ENCODE measurements at regions not wholly inside any gene's neighbourhood (a gene's known extent, or its start where the extent isn't known, plus 50 kb on each side); places are given as distances from the start of the nearest gene placed in this dataset.
"Not testable (repeated sequence)": the region's sequence is repeated elsewhere in the genome, so short reads cannot be mapped to it uniquely, and the experiment has no call there.

DNA sequence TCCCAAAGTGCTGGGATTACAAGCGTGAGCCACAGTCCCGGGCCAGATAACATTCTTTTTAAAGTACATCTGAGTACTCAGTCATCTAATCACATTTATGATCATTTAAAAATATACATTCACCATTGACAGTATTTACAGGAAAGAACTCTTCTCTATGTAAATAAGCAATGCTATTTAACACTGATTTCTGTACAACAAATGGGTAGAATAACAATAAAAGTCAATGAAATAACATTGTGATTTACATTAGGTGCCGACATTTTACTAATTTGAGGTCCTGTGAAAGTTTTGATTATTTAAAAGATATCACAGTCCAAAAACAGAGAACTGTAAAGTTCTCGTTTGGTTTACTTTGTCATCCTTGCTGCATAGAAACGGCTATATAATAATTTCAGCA, 1763.7 kb downstream of the SLITRK1 start:
- FAIRE-seq = no peak

DNA sequence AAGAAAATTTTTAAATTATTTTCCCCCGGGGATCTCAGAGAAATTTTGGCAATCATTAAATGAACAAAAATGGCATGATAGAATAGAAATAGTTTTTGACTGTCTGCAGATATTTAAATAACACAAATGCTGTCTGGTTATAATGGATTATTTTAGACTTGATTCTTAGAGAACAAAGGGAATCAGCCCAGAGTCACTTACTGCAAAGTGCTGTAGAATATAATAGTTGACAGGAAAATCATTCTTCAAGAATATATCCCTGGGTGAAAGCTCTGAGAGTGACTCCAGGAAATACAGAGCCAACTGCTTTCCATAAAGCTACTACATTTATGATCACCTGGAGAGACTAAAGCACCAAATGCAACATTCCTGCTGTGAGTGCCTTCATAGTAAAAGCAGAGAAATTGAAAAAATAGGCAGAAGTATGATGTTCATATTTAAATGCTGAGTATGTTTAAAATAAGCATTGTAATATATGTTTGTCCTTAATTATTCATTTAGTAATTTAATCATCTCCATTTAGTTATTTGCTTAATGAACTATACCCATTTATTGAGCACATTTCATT, 1765.8 kb downstream of the SLITRK1 start:
- FAIRE-seq = no peak

DNA sequence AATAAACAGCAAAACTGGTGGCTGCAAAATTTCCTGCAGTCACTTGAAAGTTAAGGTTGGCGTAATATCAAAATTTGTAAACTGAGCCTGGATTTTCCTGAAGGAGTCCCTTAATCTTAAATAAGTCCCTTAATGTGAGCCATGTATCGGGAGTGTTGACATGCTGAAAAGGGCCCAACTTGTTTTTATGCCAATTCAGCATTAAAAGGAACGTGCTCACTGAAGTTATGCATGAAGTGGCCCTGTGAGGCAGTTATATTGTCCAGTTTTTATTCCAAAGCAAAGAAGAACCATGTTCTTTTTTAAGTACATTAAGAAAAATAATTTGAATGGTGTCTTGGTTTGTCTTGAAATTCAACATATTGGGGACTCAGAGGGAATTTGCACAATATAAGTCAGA, 1766.9 kb downstream of the SLITRK1 start:
- FAIRE-seq = no peak

DNA sequence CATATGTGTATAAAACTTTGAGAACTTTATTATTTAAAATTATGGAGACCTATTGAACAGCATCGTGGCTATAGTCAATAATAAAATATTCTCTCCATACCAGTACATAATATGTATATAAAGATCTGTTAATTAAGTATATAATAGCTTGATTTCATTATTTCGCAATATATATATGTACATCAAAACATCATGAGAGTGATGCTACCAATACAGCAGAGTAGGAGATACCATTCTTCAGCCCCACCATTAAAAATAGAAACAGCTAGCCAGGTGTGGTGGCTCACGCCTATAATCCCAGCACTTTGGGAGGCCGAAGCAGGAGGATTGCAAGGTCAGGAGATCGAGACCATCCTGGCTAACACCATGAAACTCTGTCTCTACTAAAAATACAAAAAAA, 1755.3 kb upstream of the SPRY2 start:
- FAIRE-seq = no peak

DNA sequence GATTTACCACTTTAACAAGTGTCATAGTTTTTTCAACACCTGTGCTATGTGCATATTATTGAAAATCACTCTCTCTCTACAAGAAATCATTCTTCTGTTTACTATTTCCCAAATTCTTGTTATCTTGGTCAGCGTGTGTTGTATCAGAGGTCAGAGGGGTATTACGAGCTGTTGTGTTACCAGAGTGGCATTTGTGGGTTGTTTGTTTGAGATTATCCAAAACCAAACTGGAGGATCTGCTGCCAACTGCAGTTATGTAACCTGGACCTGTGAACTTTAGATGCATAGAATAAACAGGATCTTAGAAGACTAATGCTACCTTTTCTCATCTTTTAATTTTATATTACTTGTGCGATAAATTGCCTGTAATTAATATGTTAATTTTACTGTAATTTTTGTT, 1751.4 kb upstream of the SPRY2 start:
- no peak for FAIRE-seq

DNA sequence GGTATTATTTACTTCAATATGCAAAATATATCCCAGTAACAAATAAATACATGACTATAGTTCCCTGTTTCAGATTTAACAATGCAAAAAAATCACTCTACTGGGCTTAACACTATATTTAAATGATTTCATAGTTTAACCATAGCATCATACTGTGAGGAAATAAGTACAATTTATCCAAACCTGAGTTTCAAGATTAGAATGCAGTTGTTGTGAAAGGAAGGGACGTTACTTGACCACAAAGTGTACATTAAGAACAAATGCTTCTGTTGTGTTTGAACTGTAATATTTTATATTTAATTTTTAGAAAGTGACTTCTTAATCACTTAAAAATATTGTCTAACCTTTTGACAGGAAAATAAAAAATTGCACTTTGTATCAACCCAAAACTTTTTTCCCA, 1747.9 kb upstream of the SPRY2 start:
- no peak for FAIRE-seq

DNA sequence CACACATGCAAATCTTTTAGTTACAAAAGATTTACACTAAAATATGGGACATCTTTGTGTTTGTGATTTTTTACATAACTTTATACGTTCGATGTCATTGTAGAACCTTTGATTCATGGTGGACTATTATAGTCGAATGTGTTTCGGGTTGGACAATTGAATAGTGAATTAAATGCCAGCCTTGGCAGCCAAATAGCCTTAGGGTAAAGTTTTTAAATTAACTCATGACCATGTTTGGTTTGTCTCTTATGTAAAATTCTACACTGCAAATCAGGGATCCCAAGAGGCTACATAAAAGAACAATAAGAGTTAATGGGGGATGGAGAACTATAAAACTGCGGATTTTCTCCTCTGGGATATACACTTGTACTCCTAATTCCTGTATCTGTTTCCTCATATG, 1735.6 kb upstream of the SPRY2 start:
- FAIRE-seq = no peak

DNA sequence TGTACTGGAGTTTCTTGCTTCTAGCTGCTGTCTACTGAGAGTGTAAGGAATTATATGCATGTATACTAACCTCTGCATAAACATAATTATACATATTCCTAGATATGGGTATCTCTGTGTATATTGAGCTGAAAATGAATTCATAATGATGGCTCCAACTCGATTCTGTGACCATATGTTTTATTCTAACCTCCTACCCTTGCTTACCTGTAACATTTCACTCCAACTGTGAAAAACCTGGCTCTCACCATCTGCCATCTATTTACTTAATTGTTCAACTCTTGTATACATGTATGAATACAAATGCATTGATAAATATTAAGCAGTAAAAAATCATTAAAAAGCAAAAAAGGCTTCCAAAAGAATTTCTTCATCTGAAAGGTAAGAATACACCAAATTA, 1729.5 kb upstream of the SPRY2 start:
- no peak for FAIRE-seq

DNA sequence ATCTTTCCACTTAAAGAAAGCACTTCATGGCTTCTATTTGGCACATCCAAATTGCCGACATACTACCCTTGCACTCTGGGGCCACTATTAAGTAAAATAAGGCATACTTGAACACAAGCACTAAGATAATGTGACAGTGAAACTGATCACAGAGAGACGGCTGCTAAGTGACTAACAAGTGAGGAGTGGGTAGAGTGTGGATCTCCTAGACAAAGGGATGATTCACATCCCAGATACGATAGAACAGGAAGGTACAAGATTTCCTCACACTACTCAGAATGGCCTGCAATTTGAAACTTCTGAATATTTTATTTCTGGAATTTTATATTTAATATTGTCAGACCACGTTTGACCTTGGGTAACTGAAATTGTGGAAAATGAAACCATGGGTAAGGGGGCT, 1721.8 kb upstream of the SPRY2 start:
- no peak for FAIRE-seq

DNA sequence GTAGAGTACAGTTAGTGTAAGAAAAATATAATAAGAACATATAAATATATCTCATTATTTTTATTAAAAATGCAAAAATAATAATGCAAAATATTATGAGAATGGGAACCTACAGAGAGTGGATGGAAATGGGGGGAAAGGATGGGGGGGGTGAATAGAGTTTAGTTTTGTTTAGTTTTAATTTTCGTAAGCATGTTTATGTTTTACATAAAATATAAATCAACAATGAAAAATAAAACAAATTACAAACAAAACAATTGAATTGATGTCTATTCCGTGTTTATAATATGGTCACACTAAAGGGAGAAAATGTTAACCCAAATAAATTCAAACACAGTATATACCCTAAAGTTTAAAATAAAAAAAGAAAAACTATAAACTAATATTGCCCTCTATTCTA, 1717.4 kb upstream of the SPRY2 start:
- FAIRE-seq = no peak

DNA sequence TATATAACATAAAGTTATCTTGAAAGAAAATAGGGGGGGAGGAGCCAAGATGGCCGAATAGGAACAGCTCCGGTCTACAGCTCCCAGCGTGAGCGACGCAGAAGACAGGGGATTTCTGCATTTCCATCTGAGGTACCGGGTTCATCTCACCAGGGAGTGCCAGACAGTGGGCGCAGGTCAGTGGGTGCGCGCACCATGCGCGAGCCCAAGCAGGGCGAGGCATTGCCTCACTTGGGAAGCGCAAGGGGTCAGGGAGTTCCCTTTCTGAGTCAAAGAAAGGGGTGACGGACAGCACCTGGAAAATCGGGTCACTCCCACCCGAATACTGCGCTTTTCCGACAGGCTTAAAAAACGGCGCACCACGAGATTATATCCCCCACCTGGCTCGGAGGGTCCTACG, 1704.4 kb upstream of the SPRY2 start:
- not testable (repeated sequence) for FAIRE-seq

DNA sequence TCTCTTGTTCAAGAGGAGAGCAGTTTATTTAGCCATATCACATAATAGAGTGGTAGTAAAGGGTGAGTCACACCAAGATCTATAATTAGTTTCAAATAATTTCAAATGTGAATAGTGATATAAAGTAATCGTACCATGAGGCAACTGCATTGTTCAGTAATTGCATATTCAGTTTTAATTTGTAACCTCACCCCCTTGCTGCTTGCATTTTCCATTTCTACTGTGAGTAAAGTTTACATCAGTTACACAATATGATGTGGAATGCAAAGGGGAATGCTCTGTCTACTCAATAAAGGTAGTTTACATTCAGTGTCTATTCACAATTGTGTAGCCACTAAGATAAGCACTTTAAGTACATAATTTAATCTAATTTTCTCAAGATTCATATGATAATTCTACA, 1695.7 kb upstream of the SPRY2 start:
- FAIRE-seq = no peak

DNA sequence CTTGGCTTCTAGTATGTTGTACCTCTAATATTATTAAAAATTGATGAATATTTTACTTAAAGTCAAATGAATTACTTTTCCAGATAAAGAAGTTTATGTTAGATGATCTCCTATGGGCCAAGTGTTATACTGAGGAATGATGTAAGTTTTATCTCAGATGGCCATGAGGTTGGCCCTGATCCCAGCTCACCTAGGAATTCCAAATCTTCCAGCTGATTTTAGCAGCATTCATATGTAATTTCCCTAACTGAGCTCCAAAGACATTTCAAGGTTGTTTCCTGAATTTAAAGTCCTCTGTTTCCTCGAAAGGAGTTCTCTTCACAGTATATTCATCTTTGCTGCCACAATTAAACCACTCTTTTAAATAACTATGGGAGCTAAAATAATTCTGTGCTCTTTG, 1670.4 kb upstream of the SPRY2 start:
- FAIRE-seq = no peak

DNA sequence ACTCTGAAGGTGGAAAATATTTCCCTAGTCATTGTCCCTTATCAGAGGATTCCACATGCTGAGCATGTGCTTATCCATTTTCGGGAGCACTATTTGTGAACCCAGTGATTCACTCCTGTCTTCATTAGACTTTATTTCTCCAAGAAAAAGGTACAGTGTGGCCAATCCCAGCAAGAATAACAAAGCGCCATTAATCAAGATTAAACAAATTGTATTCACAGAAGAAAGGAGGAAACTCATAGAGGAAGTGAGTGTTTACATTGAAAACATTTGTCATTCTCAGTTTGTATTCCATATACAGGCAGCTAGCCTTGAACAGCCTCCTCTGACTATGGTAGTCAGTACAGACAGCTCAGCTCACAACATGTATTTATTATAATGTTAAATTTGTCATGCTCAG, 1669.9 kb upstream of the SPRY2 start:
- FAIRE-seq = no peak

DNA sequence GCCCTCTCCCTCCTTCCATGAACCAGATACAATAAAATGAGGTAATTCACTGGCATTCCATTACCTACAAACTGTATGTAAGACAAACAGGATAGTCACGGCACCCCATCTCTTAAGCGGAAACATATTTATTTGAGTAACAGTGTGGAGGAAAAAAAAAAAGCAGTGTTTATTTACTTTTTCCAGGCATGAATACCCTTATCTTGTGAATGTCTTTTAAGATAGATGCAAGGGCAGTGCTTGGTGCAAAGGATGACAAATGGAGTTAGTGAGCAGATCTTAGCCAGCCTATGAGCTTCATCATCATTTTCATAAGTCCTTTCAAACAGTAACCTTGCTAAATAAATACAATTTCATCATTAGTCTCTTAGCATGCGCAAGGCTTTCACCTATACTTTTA, 1661.8 kb upstream of the SPRY2 start:
- FAIRE-seq = no peak

DNA sequence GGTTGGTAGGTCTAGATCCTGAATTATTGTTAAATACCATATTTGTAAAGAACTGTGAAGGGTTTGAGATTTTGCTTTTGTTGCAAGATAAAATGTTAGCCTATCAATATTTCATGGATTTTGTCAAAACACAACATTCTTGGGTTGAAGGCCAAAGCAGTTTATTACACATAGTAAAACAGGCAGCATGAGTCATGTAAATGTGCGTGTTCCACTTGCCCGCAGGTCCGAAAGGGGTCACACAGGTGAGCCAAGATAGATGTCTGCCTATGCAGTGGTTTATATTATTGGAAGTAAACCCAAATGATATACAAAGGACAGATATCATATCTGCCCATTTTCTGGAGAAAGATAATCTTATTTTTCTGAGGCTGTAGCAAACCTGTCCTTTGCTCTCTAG, 1654.4 kb upstream of the SPRY2 start:
- no peak for FAIRE-seq

DNA sequence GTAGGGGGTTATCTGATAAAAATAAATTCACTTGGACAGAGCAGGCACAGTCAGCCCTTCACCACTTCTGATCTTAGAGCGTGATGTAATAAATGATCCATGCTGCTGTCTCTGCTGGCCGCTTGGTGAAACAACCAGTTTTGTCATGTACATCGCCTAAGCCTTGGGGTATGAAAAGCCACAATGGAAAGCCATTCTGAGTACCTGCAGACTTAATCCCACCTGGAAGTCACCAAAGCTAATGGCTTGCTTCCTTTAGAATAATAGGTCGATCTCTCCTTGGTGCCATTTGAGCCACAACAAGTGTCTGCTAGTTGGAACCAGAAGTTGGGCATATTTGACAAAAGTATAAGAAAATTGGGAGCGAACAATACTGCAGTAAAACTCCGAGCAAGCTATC, 1649.7 kb upstream of the SPRY2 start:
- no peak for FAIRE-seq

DNA sequence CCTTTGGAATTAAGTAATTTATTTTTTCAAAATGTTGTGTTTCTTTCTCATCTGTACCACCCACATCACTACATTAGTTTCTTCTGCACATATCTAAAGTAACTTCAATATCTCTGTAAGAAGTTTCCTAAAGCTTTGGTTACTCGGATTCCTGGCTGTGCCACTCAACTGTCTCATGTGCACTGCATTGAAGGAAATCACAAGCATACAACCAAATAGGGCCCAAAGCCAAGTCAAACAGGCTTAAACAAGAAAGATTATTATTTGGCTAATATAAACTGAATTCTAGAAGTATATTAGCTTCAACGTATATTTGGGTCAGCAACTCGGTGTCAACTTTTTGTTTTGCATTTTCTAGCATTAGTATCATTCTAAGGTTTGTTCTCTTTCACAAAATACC, 1647.6 kb upstream of the SPRY2 start:
- no peak for FAIRE-seq

DNA sequence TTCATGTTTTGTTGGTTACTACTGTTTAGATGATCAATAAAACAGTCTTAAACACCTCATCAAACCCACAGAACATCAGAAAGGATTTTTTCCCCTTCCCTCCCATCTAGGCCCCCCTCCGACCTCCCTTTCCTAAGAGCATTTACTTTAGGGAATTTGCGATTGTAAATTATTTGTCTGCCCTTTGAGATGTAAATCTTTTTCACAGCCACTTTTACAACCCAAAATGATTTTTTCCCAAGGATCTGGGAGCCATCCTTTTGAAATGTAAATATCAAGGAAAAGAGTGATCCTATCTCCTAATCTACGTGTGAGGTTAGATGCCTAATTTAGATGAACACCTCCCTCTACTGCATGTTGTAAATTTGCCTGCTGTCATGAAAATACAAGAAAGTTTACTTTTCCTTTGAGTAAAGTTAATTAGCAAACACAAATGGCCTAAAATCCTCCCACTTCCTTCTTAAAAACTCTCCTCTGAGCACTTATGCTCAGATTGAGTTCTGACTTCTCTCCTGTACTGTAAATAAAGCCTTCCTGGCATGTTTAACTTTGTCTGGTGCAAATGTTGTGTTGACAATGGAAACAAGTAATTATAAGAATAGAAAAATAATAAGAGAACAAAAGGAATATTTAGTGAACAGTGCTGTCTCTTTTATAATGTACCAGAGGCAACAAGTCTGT, 1646.9 kb upstream of the SPRY2 start:
- FAIRE-seq = no peak

DNA sequence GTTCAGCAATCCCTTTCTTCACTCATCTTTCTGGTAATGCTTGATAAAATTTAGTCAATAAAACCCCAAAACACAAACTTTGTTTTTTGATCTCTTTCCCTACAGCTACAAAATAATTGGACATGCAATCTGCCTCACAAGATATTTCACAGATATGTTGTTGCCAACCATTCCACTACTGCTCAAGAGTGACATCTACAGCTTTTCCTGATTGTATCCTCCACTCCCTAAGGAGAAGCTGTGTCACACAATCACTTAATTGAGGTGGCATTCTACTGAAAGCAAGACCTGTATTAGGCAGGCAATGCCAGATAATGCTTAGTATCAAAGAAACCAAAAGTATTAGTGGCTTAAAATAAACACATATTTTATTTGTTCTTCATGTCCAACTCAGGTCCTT, 1646.2 kb upstream of the SPRY2 start:
- FAIRE-seq = no peak

DNA sequence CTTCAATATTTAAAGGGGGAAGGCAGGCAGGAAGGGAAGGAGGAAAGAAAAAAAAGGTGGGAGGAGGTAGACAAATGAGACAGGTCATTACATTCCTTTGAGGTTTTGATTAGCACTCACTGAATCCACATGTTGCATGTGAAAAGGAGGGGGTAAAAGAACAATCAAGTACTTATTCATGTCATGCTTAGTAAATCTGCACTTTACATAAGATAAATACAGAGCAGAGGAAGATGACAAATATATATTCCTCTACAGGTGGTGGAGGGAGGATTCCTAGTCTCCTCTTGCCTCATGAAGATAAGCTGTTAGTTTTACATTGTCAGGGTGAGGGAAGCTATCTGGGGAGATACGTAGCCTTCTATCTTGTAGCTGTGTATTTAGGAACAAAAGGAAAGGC, 1645.4 kb upstream of the SPRY2 start:
- no peak for FAIRE-seq

DNA sequence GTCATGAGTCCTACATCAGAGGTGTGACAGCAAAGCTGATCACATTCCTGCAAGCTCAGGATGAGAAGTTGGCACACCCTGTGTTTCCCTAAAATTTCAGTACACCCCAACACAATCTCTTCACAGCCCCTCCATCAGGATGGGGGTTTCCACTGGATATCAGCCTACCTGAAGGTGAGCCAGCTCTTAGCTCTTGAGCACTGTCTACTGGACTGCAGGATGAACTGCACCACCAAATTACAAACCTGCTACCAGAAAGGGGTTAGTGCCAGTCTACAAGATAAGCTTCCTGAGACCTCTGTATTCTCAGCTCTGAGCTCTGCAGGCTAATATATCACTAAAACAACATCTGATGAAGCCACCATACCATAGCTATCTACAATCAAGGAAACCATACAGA, 1616.2 kb upstream of the SPRY2 start:
- no peak for FAIRE-seq

DNA sequence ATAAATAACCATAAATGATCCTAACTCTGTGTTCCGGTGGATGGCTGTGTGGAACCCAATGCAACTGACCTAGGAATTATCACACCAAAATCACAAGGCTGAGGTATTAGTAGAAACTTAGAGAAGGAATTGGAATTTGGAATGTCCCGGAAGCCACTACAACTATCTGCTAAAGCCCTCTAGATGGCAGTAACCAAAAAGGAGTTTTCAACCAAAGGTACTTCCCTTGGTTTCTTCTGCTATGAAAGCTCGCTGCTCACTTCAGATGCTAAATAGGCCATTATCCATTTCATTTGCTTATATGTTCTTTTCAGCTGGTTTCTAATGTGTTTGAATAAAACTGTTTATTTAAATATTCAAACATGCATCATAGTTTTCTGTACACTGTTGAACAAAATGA, 1589.1 kb upstream of the SPRY2 start:
- no peak for FAIRE-seq

DNA sequence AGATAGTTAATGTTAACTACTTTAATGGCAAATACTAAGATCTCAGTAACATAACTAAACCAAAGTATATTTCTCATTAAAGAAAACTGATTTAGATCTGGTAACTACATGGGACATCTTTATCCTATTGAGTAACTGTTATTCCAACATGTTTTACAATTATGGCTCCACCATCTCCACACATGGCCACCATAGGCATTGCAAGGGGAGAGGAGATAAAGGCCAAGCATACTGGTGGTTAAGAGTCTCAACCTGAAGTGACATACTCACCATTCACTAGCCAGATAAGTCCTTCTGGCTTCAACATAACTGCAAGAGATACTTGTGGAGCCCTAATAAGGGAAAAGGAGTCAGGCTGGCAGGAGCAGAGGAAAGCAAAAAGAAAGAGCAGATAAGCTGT, 1586.4 kb upstream of the SPRY2 start:
- FAIRE-seq = no peak

DNA sequence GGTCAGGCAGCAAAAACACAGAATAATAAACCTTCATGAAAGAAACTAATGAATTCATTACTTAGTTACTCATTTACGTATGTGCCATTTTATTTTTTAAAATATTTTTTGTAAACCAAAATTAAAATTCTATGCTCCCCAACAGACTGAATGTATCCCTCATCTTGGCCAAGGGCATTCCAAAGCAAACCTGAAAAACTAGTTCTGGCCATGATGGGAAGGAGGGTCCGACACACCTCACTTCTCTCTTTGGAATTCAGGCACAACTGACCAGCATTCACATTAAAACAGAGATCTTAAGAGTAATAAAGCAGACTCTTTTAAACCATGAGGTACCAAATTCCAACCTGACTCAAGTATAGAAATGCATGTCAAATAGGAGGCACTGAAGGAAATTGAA, 1576.9 kb upstream of the SPRY2 start:
- no peak for FAIRE-seq
